ENCODE measurements at regions not wholly inside any gene's neighbourhood (a gene's known extent, or its start where the extent isn't known, plus 50 kb on each side); places are given as distances from the start of the nearest gene placed in this dataset.
"Not testable (repeated sequence)": the region's sequence is repeated elsewhere in the genome, so short reads cannot be mapped to it uniquely, and the experiment has no call there.

DNA sequence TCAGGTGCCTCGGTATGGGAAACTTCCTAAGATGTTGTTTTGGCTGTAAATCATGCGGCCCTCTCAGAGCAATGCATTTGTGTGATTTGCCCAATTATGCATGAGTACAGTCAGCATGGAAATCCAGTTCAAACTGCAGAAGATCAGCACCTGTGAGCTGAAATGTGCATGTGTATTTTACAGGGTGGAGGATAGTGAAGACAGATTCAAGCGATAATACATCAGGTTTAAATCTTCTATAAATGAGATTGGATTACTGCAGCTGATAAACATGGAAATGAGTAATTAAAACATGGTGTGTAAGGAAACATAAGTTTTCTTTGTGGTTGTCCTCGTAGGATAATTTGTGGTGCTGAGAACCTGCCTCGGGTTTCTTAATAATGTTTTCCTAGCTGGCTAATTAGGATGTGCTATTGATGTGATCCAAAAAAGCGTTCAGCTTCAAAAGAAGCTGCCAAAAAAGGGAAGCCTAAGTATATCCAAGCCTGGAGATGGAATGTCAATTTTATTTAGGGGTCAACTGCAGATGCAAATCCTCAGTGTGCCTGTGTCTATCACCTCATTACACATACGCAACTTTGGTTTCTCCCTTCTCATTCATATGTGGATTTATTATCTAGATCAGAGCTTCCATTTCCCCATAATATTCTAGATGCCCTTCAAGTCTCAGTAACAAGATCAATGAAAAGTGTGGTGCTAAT, 117.1 kb upstream of the CCDC28A start:
- DNase-seq (ENCODE audit: low read depth in 2 of 2): no peak

DNA sequence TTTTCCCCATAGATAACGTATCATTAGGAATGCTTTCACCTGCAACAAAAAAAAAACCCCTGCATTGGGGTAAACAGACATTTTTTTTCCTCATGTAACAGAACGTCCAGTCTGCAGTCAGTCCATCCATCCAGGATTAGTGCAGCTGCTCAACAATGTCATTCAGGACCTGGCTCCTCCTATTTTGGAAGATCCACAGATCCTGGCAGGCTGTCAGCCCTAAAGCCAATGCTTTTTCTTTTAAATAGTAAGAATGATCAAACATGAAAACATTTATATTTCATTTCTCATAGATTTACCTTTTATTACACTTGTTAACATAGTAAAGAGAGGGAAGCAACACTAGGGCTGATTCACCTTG, 116.5 kb upstream of the CCDC28A start:
- no peak for DNase-seq (ENCODE audit: low read depth in 2 of 2)

DNA sequence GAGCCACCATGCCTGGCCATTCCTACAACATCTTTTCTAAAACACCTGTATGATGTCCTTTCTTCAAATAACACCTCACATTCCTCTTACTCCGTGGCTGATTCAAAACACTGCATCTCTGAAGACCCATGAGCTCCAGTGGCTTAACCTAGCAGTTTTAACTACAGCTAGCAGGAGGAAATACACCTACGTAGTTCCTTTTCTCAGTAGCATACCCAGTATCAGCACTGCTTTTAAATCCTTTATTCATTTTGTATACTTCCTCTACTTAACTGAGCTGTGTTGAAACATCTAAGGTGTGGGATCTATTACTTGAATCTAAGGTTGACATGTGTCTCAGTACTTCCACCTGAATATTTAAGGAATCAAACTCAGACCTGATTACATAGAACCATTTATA, 113.6 kb upstream of the CCDC28A start:
- DNase-seq (ENCODE audit: low read depth in 2 of 2): no peak

DNA sequence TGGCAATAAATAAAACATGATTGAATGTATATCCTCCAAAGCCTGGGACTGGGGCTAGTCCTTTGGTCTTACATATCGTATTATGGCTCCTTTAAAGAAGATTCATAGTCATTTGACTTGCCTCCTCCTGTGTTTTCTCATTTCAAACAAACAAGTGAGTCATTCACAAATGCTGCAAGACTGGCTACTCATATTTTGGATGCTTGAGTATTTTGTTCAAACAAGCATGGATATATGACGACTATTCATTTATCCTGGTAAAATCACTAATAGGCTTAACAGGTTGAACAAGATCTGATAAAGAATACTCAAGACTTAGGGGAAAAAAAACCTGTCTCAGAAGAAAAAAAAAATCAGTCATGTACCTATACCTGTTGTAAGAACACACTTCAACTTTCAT, 111.1 kb upstream of the CCDC28A start:
- DNase-seq (ENCODE audit: low read depth in 2 of 2): no peak

DNA sequence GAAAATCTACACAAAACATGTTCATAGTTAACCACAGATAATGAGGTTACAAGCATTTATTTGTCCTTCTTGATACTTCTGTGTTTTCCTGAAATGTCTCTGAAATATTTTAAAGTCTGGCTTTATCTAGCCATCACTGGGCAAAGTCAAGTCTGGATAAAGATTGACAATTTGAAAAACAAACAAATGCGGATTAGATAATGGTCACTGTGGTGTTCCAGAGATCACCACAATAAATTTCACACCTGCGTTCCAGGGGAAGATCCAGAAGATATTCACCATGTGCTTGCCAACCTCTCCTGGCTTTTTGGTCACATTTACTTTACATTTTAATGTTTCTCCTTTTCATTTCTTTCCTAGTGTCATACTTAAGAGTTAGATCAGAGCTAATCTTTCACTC, 109.7 kb upstream of the CCDC28A start:
- no peak for DNase-seq (ENCODE audit: low read depth in 2 of 2)

DNA sequence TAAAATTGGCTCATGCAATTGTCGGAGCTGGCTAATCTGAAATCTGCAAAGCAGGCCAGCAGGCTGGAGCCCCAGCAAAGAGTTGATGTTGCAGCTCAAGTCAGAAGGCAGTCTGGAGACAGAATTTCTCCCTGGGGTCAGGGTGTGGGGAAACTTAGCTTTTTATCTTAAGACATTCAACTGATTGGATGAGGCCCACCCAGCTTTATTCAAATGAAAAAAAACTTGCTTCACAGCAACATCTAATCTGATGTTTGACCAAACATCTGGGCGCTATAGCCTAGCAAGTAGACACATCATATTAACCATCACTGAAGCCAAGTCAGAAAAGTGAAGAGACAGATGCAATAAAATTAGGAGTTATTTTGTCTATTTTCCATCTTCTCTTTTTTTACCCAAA, 108.8 kb upstream of the CCDC28A start:
- no peak for DNase-seq (ENCODE audit: low read depth in 2 of 2)

DNA sequence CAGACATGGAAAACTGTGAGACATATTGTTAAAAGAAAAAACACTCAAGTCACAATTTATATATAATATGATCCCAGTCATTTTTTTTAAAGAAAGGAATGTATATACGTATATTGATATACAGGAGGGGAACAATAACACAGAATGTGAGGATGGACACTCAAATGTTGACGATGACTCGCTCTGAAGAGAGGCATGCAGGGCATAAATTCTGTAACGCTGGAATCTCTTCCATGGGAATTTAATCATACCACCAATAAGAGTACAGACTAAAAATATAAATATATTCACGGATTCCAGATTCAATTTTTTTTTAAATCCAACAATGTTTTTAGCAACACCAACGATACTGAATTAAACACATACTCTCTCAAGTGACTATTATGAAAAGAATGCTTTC, 106.9 kb upstream of the CCDC28A start:
- no peak for DNase-seq (ENCODE audit: low read depth in 2 of 2)

DNA sequence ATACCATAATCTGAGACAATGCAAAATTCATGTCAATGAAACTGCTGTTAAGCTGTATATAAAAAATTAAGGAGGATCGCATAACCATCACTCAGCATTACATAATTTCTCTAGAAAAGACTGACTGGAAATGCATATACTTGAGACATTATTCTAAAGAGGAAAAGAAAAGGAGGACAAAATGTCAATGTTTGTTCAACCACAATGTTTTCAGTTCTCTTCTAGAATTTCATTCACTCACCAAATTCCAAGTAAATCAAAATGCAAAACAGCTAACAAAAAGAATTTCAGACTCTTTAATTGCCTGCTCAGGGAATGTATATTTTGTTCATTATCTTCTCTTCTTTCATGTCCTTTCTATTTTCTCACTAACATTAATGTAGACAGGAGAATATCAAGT, 106.2 kb upstream of the CCDC28A start:
- DNase-seq (ENCODE audit: low read depth in 2 of 2): no peak

DNA sequence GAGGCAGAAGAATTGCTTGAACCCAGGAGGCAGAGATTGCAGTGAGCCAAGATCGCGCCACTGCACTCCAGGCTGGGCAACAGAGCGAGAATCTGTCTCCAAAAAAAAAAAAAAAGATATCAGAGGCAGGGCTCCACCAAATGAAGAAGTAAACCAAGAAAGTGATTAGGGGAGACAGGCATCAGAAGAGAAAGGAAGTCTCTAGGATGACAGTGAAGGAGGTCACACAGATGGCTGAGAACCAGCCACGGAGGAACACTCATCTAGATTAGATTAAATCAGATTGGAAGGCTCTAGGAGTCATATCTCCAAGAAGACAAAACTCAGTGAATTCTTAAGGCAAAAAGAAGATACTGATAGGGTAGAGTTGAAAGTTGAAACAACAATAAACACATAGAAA, 102.2 kb upstream of the CCDC28A start:
- DNase-seq (ENCODE audit: low read depth in 2 of 2): no peak

DNA sequence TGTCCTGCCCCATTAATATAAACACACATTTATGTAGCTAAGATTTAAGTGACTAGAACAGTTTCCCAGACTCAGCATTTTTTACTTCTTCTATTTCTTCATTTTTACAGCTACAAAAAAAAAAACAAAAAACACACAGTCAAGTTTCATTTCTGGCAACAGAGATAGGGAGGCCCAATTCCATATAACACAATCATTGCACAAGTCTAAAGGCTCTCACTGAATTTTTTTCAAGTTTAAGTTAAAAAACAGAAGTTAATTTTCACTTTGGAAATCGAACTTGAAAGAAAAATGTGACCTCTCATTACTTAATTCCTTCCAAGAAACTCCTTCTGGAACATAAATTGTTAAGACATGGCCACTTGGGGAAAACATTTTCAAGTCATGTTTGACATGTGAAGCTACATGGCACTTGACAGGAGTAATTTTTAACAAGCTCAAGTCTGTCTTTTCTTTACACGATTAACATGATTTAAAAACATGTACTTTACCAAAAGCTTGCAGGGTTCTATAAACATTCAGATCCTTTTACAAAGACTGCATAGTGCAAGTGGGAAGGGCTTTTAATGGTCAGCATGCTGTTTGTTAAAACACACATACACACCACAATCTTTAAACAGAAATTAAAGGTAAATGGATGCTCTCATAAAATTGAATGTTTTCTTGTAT, 100.1 kb upstream of the CCDC28A start:
- DNase-seq (ENCODE audit: low read depth in 2 of 2): no peak

DNA sequence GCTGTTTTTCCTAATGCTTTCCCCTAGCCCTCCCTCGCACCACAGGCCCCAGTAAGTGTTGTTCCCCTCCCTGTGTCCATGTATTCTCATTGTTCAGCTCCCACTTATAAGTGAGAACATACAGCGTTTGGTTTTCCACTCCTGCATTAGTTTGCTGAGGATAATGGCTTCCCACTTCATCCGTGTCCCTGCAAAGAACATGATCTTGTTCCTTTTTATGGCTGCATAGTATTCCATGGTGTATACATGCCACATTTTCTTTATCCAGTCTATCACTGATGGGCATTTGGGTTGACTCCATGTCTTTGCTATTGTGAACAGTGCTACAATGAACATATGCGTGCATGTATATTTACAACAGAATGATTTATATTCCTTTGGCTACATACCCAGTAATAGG, 99.1 kb upstream of the CCDC28A start:
- DNase-seq (ENCODE audit: low read depth in 2 of 2): not testable (repeated sequence)

DNA sequence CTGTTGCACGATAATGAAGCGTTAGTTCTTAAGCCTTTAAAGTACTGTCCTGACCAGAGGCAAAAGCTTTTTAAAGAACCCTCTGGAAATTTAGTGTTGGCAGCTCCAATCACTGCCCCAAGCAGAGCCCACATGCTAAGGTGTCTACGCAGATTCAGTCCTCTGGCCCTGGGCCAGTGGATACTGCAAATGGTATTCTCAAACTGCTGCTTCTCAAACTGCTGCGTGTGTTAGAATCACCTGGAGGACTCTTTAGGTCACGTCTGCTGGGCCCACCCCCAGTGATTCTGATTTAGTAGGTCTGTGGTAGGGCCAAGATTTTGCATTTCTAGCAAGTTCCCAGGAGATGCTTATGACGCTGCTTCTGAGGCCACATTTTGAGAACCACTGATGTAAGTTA, 96.0 kb upstream of the CCDC28A start:
- no peak for DNase-seq (ENCODE audit: low read depth in 2 of 2)

DNA sequence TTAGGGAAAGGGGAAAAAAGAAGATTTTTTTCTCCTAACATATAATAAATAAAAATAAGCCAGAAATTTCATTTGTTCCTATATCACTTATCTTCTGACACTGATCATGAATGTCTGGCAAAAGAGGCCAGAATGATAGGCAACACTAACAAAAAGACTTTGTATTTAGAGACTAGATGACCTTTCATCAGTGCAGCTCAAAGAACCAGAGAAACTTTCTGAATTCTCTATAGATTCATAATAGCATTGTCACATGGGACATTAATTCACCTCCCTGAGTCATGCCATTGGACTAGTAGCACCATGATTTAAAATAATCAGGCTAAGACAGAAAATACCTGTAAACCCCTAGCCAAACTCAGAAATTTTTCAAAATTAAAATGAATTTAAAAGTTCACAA, 95.4 kb upstream of the CCDC28A start:
- DNase-seq (ENCODE audit: low read depth in 2 of 2): no peak

DNA sequence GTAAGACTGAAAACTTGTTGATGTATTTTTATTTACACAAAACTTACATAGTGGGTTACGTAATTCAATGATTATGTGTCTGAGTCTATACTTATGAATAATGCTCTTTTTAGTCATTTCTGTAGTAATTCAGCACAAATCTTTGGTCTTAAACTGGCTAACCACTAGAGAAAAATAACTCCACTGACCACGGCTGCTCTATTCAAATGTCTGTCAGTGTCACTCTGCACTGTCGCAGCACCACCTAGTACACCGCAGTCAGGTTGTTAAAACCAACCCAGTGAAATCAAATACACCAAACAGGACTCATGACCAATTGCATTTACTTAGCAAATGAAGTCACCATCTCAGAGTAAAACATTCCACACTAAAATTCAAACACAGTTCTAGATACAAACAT, 93.5 kb upstream of the CCDC28A start:
- no peak for DNase-seq (ENCODE audit: low read depth in 2 of 2)

DNA sequence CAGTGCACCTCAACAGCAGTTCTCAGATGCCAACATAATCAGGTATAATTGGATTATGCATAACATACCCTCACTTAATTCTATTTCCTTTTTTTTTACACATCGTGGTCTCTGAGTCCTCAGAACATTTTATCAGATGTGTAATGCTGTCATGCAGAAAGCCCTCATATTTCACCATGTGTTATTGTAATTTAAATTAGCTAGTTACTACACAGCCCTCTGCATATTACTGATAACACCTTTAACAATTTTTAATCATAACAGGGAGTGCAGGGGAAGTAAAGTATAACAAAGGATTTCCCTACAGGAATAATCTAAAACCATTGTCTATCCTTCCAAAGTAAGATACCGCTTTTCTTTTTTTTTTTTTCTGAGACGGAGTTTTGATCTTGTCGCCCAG, 91.9 kb upstream of the CCDC28A start:
- no peak for DNase-seq (ENCODE audit: low read depth in 2 of 2)

DNA sequence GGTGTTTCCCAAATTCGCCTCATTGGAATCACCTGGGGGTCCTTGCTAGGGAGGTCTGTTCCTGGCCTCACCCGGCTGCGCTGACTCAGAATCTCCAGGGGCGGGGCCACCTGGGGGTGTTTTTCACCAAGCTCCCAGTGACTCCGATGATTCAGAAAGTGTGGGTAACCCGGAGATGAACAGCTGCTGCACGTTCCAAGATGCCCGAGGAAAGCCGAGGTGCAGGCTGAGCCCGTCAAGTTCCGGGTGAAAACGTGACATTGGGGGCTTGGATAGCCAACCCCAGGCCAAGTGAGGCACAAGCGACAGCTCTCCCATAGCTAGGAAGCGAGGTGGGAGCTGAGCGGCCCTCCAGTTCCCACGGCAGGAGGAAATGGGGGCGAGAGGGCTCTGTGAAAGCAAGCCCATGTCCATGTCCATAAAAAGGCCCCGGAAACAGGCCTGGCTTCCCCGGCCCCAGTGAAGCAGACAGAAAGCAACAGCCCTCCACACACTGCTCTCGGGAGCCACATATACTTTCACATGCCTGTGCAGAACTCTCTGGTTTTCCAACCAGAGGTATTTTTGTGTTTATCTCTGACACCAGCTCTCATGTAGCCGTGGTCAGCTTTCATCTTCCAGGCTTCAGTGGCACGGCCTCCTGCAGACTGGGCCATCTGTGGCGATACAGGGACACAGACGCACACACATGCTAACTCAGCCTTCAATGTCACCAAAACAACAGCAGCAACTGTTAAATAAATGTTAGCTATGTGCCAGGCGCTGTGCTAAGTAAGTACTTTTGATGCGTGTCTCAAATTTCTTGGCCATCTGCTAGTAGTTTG, 90.7 kb upstream of the CCDC28A start:
- no peak for DNase-seq (ENCODE audit: low read depth in 2 of 2)

DNA sequence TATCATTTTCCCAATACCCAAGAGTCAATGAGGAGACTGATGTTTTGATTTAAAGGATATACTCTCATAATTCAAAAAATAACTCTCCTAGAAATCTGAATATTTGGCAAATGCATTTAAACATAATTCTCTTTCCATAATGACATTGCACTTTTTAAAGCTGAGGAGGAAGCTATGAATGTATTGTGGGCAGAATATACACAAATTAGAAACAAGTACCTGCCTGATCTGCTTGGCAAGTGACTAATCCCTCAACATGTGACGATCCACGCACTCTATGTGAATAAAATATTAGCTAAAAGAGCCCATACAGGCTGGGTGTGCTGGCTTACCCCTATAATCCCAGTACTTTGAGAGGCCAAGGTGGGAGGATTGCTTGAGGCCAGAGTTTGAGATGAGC, 88.3 kb upstream of the CCDC28A start:
- no peak for DNase-seq (ENCODE audit: low read depth in 2 of 2)

DNA sequence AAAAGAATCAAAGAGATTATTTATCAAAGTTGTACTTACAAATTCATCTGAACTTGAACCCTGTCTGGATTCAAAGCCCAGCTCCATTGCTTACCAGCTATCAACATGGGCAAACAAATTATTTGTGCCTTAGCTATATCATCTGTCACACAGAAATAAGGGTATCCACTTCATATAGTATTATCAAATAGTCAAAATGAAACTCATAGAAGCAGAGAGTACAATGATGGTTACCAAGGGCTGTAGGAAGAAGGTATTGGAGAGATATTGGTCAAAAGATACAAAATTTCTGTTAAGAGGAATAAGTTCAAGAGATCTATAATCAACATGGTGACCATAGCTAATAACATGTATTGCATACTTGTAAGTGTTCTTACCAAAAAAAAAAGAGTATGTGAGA, 87.8 kb upstream of the CCDC28A start:
- no peak for DNase-seq (ENCODE audit: low read depth in 2 of 2)

DNA sequence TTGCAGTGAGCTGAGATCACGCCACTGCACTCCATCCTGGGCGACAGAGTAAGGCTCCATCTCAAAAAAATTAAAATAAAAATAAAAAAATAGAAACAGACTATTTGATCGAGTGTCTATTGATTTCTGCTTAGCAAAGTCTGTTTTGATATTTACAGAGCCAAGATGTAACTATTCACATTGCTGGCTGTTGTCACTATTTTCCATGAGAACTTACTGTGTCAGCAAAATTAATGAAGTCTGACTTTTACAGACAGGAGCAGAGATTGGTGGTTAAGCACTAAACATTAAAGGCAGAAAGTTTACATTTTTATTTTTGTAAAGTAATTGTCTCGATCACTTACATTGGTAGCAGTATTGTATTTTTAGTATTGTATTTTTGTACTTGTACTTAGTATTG, 85.0 kb upstream of the CCDC28A start:
- no peak for DNase-seq (ENCODE audit: low read depth in 2 of 2)

DNA sequence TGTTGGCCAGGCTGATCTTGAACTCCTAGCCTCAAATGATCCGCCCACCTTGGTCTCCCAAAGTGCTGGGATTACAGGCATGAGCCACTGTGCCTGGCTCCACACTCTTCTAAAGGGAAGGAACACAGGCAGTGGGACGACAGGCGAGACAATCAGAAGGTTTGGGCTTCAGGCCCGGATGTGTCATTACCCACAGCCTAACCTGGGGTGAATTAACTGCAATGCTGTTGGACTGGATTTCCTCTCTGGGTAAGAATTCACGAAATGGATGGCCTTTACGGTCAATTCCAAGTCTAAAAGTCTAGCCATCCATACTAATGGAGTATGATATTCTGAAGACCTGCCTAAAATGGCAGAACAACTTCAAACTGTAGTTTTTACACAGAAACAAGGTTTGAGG, 83.7 kb upstream of the CCDC28A start:
- no peak for DNase-seq (ENCODE audit: low read depth in 2 of 2)

DNA sequence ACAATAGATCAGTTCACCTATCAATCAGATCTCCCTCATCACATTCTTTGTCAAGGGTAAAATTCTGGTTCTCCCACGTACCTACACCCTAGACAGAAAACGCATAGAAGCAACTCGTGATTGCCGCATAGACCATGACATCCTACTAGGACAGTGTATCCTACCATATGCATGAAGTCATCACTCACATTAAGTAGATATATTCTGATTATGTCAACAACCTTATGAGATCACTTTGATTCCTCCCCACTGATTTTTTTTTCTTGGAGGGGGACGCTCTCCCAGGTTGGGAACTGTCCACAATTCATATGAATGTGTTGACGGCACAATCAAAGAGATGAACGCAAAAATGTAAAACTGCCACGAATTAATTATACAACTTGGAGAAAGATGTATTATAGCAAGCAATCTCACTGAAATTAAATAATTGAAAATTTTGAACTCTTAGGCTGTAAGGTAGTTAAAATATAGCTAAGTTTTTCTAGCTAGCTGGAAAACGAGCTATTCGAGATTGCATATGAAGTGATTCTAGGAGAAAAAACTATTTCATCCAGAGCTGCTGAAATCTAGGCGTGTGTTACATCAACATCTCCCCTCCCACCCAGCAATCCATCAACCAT, 82.5 kb upstream of the CCDC28A start:
- DNase-seq (ENCODE audit: low read depth in 2 of 2): no peak

DNA sequence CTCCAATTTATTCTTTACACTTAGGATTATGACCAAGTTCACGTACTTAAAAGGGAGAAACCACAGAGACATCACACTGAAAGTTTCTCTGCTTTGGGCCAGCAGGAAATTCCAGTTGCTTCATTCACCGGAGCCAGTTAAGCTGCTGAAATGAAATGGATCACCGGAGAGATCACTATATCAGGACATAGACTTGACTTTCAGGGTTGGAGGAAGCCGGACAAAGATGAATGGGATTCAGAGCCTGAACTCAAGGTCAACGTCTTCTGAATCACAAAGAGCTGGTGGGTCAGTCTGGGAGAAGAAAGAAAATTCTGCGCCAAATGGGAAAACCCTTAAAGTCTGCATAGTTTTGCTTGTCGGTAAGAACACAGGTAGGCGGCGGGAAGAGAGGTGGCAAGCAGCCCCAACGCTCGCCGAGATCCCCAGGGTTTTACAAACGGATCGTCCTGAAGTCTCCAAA, 81.9 kb upstream of the CCDC28A start:
- no peak for DNase-seq (ENCODE audit: low read depth in 2 of 2)

All from stimulated activated CD8-positive, alpha-beta memory T cell treated with anti-CD3 and anti-CD28 coated beads, Interleukin-7, amount 100 ng/mL, for 4 hours (primary cell).